HG03460 (cell line): ENCODE measurements at regions not wholly inside any gene's neighbourhood (a gene's known extent, or its start where the extent isn't known, plus 50 kb on each side); places are given as distances from the start of the nearest gene placed in this dataset.

Experiments used
- ATAC-seq: cut with Tn5 transposase; IDR thresholded peaks from one replicate; pipeline ENCODE4 v1.9.1; 2021; ENCODE audit not compliant: unreplicated experiment

GRCh38 chr3:182703233-182703632 lies 90.1 kb upstream of the ATP11B start:
- no peak for ATAC-seq

GRCh38 chr3:182704926-182705325 lies 88.4 kb upstream of the ATP11B start:
- no peak for ATAC-seq

- no peak for ATAC-seq
Observed at GRCh38 chr3:182708810-182709209, 84.5 kb upstream of the ATP11B start.

DNA sequence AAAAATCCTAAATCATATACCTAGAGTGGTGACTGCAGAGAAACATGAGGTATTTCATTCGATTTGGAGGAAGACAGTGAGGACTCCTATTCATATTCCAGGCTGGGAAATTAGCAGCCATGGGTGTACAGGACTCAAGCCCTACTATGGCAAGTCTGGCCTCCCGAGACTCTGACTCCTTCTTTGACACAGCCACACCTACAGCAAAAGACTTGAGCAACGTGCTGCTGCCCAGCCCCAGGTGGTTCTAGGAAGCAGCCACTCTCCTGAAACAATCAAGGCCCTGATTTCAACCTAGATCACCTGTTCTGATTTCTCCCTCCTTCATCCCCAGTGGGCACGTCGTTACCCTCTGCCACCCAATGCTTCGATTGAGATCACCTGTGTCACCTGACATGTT lies 84.0 kb upstream of the ATP11B start:
- no peak for ATAC-seq

GRCh38 chr3:182710557-182711157 lies 82.6 kb upstream of the ATP11B start:
- peak; percentile 51 for ATAC-seq

DNA sequence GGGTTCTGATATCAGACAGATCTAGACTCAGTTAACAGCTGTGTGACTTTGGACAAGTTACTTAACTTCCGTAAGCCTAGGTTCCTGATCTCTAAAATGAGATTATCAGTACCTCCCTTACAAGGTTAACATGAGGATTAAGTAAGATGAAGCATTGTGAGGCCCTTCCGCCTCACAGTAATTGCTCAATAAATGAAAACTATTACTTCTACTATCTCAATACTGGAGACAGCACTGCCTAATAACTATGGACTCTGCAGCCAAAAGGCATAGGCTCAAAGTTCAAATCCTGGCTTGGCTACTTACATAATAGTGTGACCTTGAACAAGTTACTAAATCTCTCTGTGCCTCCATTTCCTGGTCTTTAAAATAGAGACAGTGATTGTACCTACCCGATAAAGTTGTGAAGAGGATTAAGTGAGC lies 82.0 kb upstream of the ATP11B start:
- ATAC-seq: no peak

DNA sequence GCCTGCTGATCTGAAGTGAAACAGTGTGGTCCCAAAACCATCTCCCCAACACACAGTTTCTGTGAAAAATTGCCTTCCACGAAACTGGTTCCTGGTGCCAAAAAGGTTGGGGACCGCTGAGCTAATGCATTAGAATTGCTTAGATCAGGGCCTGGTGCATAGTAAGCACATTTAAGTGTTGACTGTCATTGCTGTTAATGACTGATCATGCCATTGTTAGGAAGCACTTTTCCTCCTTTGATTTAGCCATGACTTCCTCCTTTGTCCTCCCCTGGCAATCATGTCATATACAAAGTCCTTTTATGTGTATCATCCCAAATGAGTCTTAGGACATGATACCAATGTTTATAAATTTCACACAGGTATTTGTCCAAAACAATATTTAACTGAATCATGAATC lies 81.5 kb upstream of the ATP11B start:
- no peak for ATAC-seq

GRCh38 chr3:182713111-182713510 lies 80.2 kb upstream of the ATP11B start:
- ATAC-seq: no peak

- peak; percentile 44 for ATAC-seq
Observed at GRCh38 chr3:182713743-182714517, 79.4 kb upstream of the ATP11B start.

DNA sequence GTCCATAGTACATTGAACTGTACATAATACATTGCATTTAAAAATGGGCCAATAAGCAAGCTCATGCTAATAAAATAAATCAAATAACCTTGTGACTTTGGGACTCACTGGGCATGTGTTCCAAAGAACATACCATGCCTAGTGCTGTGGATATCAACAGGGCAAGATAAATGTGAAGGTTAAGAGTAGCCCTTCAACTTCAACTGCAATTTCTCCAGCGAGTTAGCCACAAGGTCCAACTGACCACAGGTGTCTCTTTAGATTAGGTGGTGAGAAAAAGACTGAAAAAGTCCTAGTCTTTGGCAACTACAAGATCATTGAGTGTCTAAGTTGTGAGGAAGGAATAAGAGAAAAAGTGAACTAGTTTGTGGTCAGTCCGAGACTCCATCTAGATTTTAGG lies 78.3 kb upstream of the ATP11B start:
- no peak for ATAC-seq

DNA sequence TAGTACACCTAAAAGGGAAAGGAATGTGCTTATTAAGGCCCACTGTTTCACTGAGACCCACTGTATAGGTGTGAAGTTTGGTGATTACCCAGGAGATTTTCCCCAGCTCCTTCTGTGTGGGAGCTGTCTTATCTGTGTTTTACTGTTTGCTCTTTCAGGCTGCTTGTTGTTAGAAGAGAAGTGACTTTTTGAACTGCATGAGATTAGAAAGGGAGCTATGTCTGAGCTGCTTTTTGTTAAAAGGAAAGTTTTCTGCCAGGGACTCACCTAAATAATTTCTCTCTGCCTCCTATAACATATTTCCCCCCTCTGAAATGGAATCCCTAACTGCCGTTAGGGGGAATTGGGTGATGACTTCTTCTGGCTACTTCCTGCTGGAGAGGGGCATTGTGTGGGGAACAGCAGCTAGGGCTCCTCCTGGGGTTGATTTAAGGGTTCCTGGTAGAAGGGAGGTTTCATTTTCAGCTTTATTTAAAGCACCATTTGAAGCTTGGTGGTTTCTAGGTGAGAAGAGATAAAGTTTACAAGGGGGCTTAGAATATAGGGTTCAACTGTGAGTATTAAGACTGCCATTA lies 77.1 kb upstream of the ATP11B start:
- ATAC-seq: peak; percentile 44

- peak; percentile 75 for ATAC-seq
Observed at GRCh38 chr3:182717216-182717615, 76.1 kb upstream of the ATP11B start.

DNA sequence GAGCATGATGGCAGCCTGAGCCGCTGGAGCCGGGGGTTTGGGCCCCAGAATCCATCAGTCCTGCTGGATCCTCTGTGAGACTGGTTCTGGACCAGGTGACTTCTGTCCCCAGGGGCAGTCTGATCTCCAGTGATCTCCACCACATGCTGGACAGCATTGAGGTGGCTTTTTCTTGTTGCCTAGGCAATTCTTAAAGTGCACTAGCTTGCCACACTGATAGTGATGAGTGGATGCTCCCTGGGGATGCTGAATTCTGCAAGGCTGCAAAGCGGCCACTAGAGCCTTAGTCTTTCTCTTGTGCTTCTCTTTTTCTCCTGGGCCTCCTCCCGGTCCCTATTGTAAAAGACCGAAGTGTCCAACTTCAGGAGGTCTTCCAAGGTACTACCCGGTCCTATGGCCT lies 70.4 kb upstream of the ATP11B start:
- ATAC-seq: no peak

GRCh38 chr3:182723596-182723995 lies 69.7 kb upstream of the ATP11B start:
- ATAC-seq: no peak

GRCh38 chr3:182725372-182726251 lies 67.7 kb upstream of the ATP11B start:
- ATAC-seq: no peak

DNA sequence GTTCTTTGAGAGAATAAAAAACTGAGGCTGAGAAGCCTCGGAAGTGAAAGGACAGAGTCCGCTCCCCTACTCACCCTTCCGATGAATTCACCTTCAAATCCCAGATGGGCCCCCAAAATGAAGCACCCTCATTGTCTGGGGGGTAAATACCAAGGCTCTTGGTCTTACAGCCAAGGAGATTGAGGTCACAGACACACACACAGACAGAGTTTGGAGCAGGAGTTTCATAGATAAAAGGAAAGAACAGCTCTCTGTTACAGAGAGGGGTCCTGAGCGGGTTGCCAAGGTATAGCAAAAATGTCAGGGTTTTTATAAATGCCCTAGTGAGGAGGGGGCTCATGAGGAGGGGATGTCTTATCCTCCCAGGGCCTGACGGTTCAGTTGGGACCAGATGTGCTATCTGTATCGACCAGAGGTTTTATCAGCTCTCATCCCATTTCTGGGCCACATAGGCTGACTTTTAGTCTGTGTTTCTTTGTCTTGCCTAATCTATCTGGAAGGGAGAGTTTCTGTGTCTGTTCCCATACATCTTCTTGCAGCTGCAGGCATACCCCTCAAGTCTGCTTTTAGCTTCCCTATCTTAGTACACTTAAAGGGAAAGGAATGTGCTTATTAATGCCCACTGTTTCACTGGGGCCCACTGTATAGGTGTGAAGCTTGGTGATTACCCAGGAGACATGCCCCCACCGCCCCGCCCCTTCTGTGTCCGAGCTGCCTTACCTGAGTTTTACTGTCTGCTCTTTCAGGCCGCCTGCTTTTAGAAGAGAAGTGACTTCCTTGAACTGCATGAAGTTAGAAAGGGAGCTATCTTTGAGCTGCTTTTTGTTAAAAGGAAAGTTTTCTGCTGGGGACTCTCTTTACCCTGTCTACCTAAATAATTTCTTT lies 66.8 kb upstream of the ATP11B start:
- ATAC-seq: no peak

GRCh38 chr3:182728238-182728637 lies 65.1 kb upstream of the ATP11B start:
- no peak for ATAC-seq

DNA sequence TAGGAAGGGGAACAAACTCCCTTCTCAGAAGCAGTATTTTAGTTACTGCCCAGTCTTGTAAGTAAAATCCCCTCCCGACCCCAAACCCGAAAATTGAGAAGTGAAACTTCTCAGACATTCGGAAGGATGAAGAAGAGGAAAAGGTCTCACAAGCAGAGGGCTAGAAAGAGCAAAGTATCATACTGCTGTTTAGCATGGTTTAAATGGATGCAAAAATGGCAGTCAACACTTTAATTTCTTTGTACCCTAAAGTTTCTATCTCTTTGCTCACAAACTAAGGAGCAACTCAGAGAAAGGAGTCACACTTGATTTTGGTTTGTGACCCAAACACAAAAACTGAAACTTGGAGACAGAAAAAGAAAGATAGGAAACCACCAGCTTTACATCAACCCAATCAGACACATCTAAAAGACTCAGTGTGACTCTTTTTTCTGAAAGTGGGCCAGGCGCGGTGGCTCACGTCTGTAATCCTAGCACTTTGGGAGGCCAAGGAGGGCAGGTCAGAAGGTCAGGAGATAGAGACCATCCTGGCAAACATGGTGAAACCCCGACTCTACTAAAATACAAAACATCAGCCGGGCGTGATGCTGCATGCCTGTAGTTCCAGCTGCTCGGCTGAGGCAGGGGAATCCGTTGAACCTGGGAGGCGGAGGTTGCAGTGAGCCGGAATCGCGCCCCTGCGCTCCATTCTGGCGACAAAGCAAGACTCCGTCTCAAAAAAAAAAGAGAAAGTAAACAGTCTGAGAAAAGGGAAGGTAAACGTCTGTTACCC lies 63.2 kb upstream of the ATP11B start:
- peak; percentile 69 for ATAC-seq

- ATAC-seq: peak; percentile 22
Observed at GRCh38 chr3:182730675-182731042, 62.6 kb upstream of the ATP11B start.

DNA sequence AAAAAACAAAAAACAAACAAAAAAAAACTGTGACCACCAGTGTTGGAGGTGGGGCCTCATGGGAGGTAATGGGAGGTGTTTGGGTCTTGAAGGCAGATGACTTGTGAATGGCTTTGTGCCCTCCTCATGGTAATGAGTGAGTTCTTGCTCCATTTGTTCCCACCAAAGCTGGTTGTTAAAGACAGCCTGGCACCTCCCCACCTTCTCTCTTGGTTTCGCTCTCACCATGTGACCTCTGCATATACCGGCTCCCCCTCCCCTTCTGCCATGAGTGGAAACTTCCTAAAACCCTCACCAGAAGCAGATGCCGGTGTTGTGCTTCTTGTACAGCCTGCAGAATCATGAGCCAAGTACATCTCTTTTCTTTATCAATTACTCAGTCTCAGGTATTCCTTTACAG lies 61.5 kb upstream of the ATP11B start:
- ATAC-seq: no peak
